ENCODE measurements at regions not wholly inside any gene's neighbourhood (a gene's known extent, or its start where the extent isn't known, plus 50 kb on each side); places are given as distances from the start of the nearest gene placed in this dataset.

GRCh38 chr4:22070256-22070655, 121.7 kb upstream of the KCNIP4 start:
- Histone ChIP-seq H3K4me1 (ENCODE audit: control insufficient read depth in 1 of 2, insufficient read depth in 2 of 2, low read length in 2 of 2) (no peaks in the 10 kb centered on the region), H3K9me3 (ENCODE audit: control insufficient read depth in 1 of 2, low read length in 2 of 2) (peaks cover 0 to 6% of the 10 kb centered on the region in 2 donors), H3K27me3 (ENCODE audit: low read depth, low read length) (no peaks in the 10 kb centered on the region), H3K36me3 (ENCODE audit: control insufficient read depth in 1 of 2, insufficient read depth in 2 of 2, low read length in 2 of 2) (no peaks in the 10 kb centered on the region), H3K4me3 (ENCODE audit: low read depth in 1 of 2, low read length in 2 of 2) (no peak overlapping the region), H3K27ac (ENCODE audit: low read length) (no peak overlapping the region)

GRCh38 chr4:22063613-22064012, 115.0 kb upstream of the KCNIP4 start:
- H3K4me1 ChIP-seq (ENCODE audit: control insufficient read depth in 1 of 2, insufficient read depth in 2 of 2, low read length in 2 of 2), result no peaks in the 10 kb centered on the region
- no peaks in the 10 kb centered on the region for H3K27me3 ChIP-seq (ENCODE audit: low read depth, low read length)
- H3K4me3 ChIP-seq (ENCODE audit: low read depth in 1 of 2, low read length in 2 of 2), result no peak overlapping the region
- H3K9me3 ChIP-seq (ENCODE audit: control insufficient read depth in 1 of 2, low read length in 2 of 2), result no peaks in the 10 kb centered on the region
- H3K36me3 ChIP-seq (ENCODE audit: control insufficient read depth in 1 of 2, insufficient read depth in 2 of 2, low read length in 2 of 2), result no peaks in the 10 kb centered on the region
- H3K27ac ChIP-seq (ENCODE audit: low read length), result no peak overlapping the region

- no peak overlapping the region for H3K27ac ChIP-seq (ENCODE audit: low read length)
- no peak overlapping the region for H3K4me3 ChIP-seq (ENCODE audit: low read depth in 1 of 2, low read length in 2 of 2)
- H3K9me3 ChIP-seq (ENCODE audit: control insufficient read depth in 1 of 2, low read length in 2 of 2), result no peaks in the 10 kb centered on the region
- H3K4me1 ChIP-seq (ENCODE audit: control insufficient read depth in 1 of 2, insufficient read depth in 2 of 2, low read length in 2 of 2), result no peaks in the 10 kb centered on the region
- H3K27me3 ChIP-seq (ENCODE audit: low read depth, low read length), result no peaks in the 10 kb centered on the region
- no peaks in the 10 kb centered on the region for H3K36me3 ChIP-seq (ENCODE audit: control insufficient read depth in 1 of 2, insufficient read depth in 2 of 2, low read length in 2 of 2)
These were observed 114.1 kb upstream of the KCNIP4 start for GRCh38 chr4:22062676-22063075.

- H3K36me3 ChIP-seq (ENCODE audit: control insufficient read depth in 1 of 2, insufficient read depth in 2 of 2, low read length in 2 of 2), result no peaks in the 10 kb centered on the region
- no peak overlapping the region for H3K4me3 ChIP-seq (ENCODE audit: low read depth in 1 of 2, low read length in 2 of 2)
- H3K27me3 ChIP-seq (ENCODE audit: low read depth, low read length), result no peaks in the 10 kb centered on the region
- H3K4me1 ChIP-seq (ENCODE audit: control insufficient read depth in 1 of 2, insufficient read depth in 2 of 2, low read length in 2 of 2), result no peaks in the 10 kb centered on the region
- H3K9me3 ChIP-seq (ENCODE audit: control insufficient read depth in 1 of 2, low read length in 2 of 2), result peaks cover 0 to 3% of the 10 kb centered on the region in 2 donors
- H3K27ac ChIP-seq (ENCODE audit: low read length), result no peak overlapping the region
These were observed 107.4 kb upstream of the KCNIP4 start for GRCh38 chr4:22055954-22056353.

- H3K4me1 ChIP-seq (ENCODE audit: control insufficient read depth in 1 of 2, insufficient read depth in 2 of 2, low read length in 2 of 2), result no peaks in the 10 kb centered on the region
- no peak overlapping the region for H3K27ac ChIP-seq (ENCODE audit: low read length)
- no peak overlapping the region for H3K4me3 ChIP-seq (ENCODE audit: low read depth in 1 of 2, low read length in 2 of 2)
- peaks cover 0 to 3% of the 10 kb centered on the region in 2 donors for H3K9me3 ChIP-seq (ENCODE audit: control insufficient read depth in 1 of 2, low read length in 2 of 2)
- no peaks in the 10 kb centered on the region for H3K27me3 ChIP-seq (ENCODE audit: low read depth, low read length)
- H3K36me3 ChIP-seq (ENCODE audit: control insufficient read depth in 1 of 2, insufficient read depth in 2 of 2, low read length in 2 of 2), result no peaks in the 10 kb centered on the region
These were observed 103.5 kb upstream of the KCNIP4 start for GRCh38 chr4:22052076-22052475.

- H3K4me3 ChIP-seq (ENCODE audit: low read depth in 1 of 2, low read length in 2 of 2), result no peak overlapping the region
- no peaks in the 10 kb centered on the region for H3K36me3 ChIP-seq (ENCODE audit: control insufficient read depth in 1 of 2, insufficient read depth in 2 of 2, low read length in 2 of 2)
- H3K27me3 ChIP-seq (ENCODE audit: low read depth, low read length), result no peaks in the 10 kb centered on the region
These were observed 99.8 kb upstream of the KCNIP4 start for GRCh38 chr4:22048323-22048722.

GRCh38 chr4:22047793-22048192, 99.2 kb upstream of the KCNIP4 start:
- no peaks in the 10 kb centered on the region for H3K27me3 ChIP-seq (ENCODE audit: low read depth, low read length)
- H3K27ac ChIP-seq (ENCODE audit: low read length), result no peak overlapping the region
- H3K4me3 ChIP-seq (ENCODE audit: low read depth in 1 of 2, low read length in 2 of 2), result no peak overlapping the region
- H3K9me3 ChIP-seq (ENCODE audit: control insufficient read depth in 1 of 2, low read length in 2 of 2), result peaks cover 0 to 3% of the 10 kb centered on the region in 2 donors
- H3K4me1 ChIP-seq (ENCODE audit: control insufficient read depth in 1 of 2, insufficient read depth in 2 of 2, low read length in 2 of 2), result no peaks in the 10 kb centered on the region
- no peaks in the 10 kb centered on the region for H3K36me3 ChIP-seq (ENCODE audit: control insufficient read depth in 1 of 2, insufficient read depth in 2 of 2, low read length in 2 of 2)

More at GRCh38 chr4:22048323-22048722, 99.8 kb upstream of the KCNIP4 start:
- no peaks in the 10 kb centered on the region for H3K4me1 ChIP-seq (ENCODE audit: control insufficient read depth in 1 of 2, insufficient read depth in 2 of 2, low read length in 2 of 2)
- peaks cover 0 to 3% of the 10 kb centered on the region in 2 donors for H3K9me3 ChIP-seq (ENCODE audit: control insufficient read depth in 1 of 2, low read length in 2 of 2)
- H3K27ac ChIP-seq (ENCODE audit: low read length), result no peak overlapping the region

GRCh38 chr4:22045051-22045630, 96.6 kb upstream of the KCNIP4 start:
- Histone ChIP-seq H3K4me3 (ENCODE audit: low read depth in 1 of 2, low read length in 2 of 2) (no peak overlapping the region), H3K36me3 (ENCODE audit: control insufficient read depth in 1 of 2, insufficient read depth in 2 of 2, low read length in 2 of 2) (no peaks in the 10 kb centered on the region), H3K27ac (ENCODE audit: low read length) (no peak overlapping the region), H3K27me3 (ENCODE audit: low read depth, low read length) (no peaks in the 10 kb centered on the region), H3K9me3 (ENCODE audit: control insufficient read depth in 1 of 2, low read length in 2 of 2) (peaks cover 0 to 10% of the 10 kb centered on the region in 2 donors), H3K4me1 (ENCODE audit: control insufficient read depth in 1 of 2, insufficient read depth in 2 of 2, low read length in 2 of 2) (no peaks in the 10 kb centered on the region)

GRCh38 chr4:22031423-22031822, 82.9 kb upstream of the KCNIP4 start:
- H3K9me3 ChIP-seq (ENCODE audit: control insufficient read depth in 1 of 2, low read length in 2 of 2), result no peaks in the 10 kb centered on the region
- no peaks in the 10 kb centered on the region for H3K27me3 ChIP-seq (ENCODE audit: low read depth, low read length)
- H3K27ac ChIP-seq (ENCODE audit: low read length), result no peak overlapping the region
- H3K4me1 ChIP-seq (ENCODE audit: control insufficient read depth in 1 of 2, insufficient read depth in 2 of 2, low read length in 2 of 2), result no peaks in the 10 kb centered on the region
- no peak overlapping the region for H3K4me3 ChIP-seq (ENCODE audit: low read depth in 1 of 2, low read length in 2 of 2)
- H3K36me3 ChIP-seq (ENCODE audit: control insufficient read depth in 1 of 2, insufficient read depth in 2 of 2, low read length in 2 of 2), result no peaks in the 10 kb centered on the region

- Histone ChIP-seq H3K4me3 (ENCODE audit: low read depth in 1 of 2, low read length in 2 of 2) (no peak overlapping the region), H3K9me3 (ENCODE audit: control insufficient read depth in 1 of 2, low read length in 2 of 2) (no peaks in the 10 kb centered on the region), H3K4me1 (ENCODE audit: control insufficient read depth in 1 of 2, insufficient read depth in 2 of 2, low read length in 2 of 2) (no peaks in the 10 kb centered on the region), H3K27me3 (ENCODE audit: low read depth, low read length) (no peaks in the 10 kb centered on the region), H3K27ac (ENCODE audit: low read length) (no peak overlapping the region), H3K36me3 (ENCODE audit: control insufficient read depth in 1 of 2, insufficient read depth in 2 of 2, low read length in 2 of 2) (no peaks in the 10 kb centered on the region)
These were observed 82.3 kb upstream of the KCNIP4 start for GRCh38 chr4:22030881-22031280.

- H3K4me3 ChIP-seq (ENCODE audit: low read depth in 1 of 2, low read length in 2 of 2), result no peak overlapping the region
- H3K9me3 ChIP-seq (ENCODE audit: control insufficient read depth in 1 of 2, low read length in 2 of 2), result no peaks in the 10 kb centered on the region
- no peak overlapping the region for H3K27ac ChIP-seq (ENCODE audit: low read length)
- H3K36me3 ChIP-seq (ENCODE audit: control insufficient read depth in 1 of 2, insufficient read depth in 2 of 2, low read length in 2 of 2), result no peaks in the 10 kb centered on the region
- no peaks in the 10 kb centered on the region for H3K4me1 ChIP-seq (ENCODE audit: control insufficient read depth in 1 of 2, insufficient read depth in 2 of 2, low read length in 2 of 2)
- no peaks in the 10 kb centered on the region for H3K27me3 ChIP-seq (ENCODE audit: low read depth, low read length)
These were observed 81.7 kb upstream of the KCNIP4 start for GRCh38 chr4:22030307-22030706.

GRCh38 chr4:22029803-22030202, 81.2 kb upstream of the KCNIP4 start:
- Histone ChIP-seq H3K36me3 (ENCODE audit: control insufficient read depth in 1 of 2, insufficient read depth in 2 of 2, low read length in 2 of 2) (no peaks in the 10 kb centered on the region), H3K27ac (ENCODE audit: low read length) (no peak overlapping the region), H3K4me1 (ENCODE audit: control insufficient read depth in 1 of 2, insufficient read depth in 2 of 2, low read length in 2 of 2) (no peaks in the 10 kb centered on the region), H3K4me3 (ENCODE audit: low read depth in 1 of 2, low read length in 2 of 2) (no peak overlapping the region), H3K27me3 (ENCODE audit: low read depth, low read length) (no peaks in the 10 kb centered on the region), H3K9me3 (ENCODE audit: control insufficient read depth in 1 of 2, low read length in 2 of 2) (no peaks in the 10 kb centered on the region)
